Esophagus (tissue), 2 donors: ENCODE measurements at regions not wholly inside any gene's neighbourhood (a gene's known extent, or its start where the extent isn't known, plus 50 kb on each side); places are given as distances from the start of the nearest gene placed in this dataset.

Experiments
- H3K27ac ChIP-seq, 2 donors: one replicate each; pipeline ENCODE4 v1.5.1; 2013; ENCODE audit warnings: low read depth in 2 of 2, mild to moderate bottlenecking in 2 of 2, inconsistent platforms in 1 of 2, low read length in 1 of 2, moderate library complexity in 1 of 2
- H3K27me3 ChIP-seq, 2 donors: one replicate each; pipeline ENCODE4 v1.6.1; 2013; ENCODE audit warnings: low read length in 2 of 2, control low read depth in 1 of 2, mild to moderate bottlenecking in 1 of 2; ENCODE audit not compliant: insufficient read depth in 2 of 2, control insufficient read depth in 1 of 2
- H3K36me3 ChIP-seq, 2 donors: one replicate each; pipeline ENCODE4 v1.6.1; 2013; ENCODE audit warnings: low read length in 1 of 2; ENCODE audit not compliant: control insufficient read depth in 2 of 2, insufficient read depth in 2 of 2
- H3K4me1 ChIP-seq, 2 donors: one replicate each; pipeline ENCODE4 v1.6.1; 2013; ENCODE audit warnings: low read length in 1 of 2; ENCODE audit not compliant: control insufficient read depth in 2 of 2, insufficient read depth in 2 of 2
- H3K4me3 ChIP-seq, 2 donors: one replicate each; pipeline ENCODE4 v1.5.1; 2013; ENCODE audit warnings: low read length in 2 of 2, mild to moderate bottlenecking in 2 of 2, low read depth in 1 of 2, moderate library complexity in 1 of 2
- H3K9me3 ChIP-seq, 2 donors: one replicate each; pipeline ENCODE4 v1.6.1; 2013; ENCODE audit warnings: mild to moderate bottlenecking in 2 of 2, low read depth in 1 of 2, low read length in 1 of 2, moderate library complexity in 1 of 2; ENCODE audit not compliant: control insufficient read depth in 2 of 2, insufficient read depth in 1 of 2
- WGBS, 2 donors: extraction: QIAGEN DNeasy Blood & Tissue Kit; methylation state at CpG; one replicate each; pipeline ENCODE4 v1.1.7; 2013; 5-methylcytosine and 5-hydroxymethylcytosine counted together
- donor health status: healthy with polysubstance abuse.
- donor health status: Bipolar disorder and iron deficiency.

DNA sequence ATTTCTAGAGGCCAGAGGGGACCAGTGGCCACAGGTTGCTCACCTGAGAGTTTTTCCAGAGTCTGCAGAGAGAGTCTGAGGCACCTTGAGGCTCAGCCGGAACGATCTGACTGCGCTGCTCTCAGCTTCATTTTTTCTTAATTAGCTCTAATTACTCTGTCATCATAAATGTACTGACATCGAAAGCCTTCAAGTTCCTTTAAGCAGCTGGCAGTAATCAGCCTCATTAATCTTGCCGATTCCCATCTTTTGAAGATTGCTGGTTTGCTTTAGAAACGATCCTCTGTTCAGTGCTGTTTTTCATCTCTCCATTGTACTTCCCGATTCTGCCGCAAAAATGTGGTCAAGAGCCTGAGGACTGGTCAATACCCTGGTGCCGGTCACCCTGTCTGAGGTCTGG, 454.7 kb downstream of the TYW1 start:
- 71 to 72% methylated on average over 9 of the region's 9 CpGs for WGBS, 2 donors
- no peaks in the 10 kb centered on the region for H3K36me3 ChIP-seq
- H3K9me3 ChIP-seq, result peaks cover 0 to 2% of the 10 kb centered on the region in 2 donors
- no peaks in the 10 kb centered on the region for H3K4me1 ChIP-seq
- H3K4me3 ChIP-seq, result no peak overlapping the region
- no peaks in the 10 kb centered on the region for H3K27me3 ChIP-seq
- H3K27ac ChIP-seq, result no peak overlapping the region

DNA sequence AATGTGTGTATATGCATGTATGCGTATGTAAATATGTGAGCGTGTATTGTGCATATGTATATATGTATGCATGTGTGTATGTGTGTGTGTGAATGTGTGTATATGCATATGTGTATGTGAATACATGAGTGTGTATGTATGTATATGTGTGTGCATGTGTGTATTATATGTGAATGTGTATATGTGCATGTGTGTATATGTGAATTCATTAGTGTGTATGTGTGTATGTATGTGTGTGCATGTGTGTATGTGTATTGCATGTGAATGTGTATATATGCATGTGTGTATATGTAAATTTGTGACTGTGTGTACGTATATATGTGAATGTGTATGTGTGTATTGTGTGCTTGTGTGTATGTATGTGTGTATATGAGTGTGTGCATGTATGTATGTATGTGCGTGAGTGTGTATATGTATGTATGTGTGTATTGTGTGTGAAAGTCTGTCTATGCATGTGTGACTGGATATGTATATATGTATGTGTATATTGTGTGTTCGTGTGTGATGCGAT, 455.9 kb downstream of the TYW1 start:
- Histone ChIP-seq H3K4me3 (no peak overlapping the region), H3K27me3 (no peaks in the 10 kb centered on the region), H3K36me3 (no peaks in the 10 kb centered on the region), H3K27ac (no peak overlapping the region), H3K9me3 (peaks cover 0 to 2% of the 10 kb centered on the region in 2 donors), H3K4me1 (no peaks in the 10 kb centered on the region)
- 97 to 98% methylated on average over 6 of the region's 6 CpGs for WGBS, 2 donors

DNA sequence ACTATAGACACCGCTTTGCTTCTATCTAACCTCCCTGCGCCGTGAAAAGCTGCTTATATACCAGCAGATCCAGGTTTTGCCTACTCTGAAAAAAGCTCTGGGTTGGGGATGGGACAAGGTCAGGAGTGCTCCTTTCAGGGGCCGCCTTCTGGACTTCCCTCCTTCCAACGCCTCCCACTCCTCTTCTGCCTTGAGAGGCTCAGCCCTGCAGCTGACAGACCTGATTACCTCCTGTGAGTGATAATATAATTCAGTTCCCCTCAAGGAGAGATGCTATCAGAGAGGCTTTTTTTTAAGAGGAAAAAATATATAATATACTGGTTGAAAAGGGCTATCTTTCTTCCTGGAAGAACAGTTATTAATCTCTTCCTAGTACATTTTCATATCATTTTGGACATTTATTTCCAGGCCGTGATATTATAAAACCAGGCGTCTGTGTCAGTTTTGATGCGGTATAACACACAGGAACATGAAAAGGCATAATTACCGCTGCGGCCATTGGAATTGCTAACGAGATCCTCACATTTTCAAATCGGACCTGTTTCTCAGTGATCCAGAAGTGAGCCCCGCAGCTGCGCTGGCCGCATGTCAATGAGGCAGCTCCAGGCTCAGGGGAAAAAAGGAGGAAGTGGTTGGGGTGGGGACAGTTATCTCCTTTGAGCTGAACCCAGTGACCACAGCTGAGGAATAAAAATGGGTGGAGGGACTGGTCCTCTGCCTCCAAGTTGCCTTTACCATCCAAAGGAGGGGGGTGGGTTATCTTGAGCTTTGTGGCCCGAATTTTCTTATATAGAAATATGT, 457.1 kb downstream of the TYW1 start:
- peaks cover 0 to 2% of the 10 kb centered on the region in 2 donors for H3K9me3 ChIP-seq
- no peak overlapping the region for H3K4me3 ChIP-seq
- 68 to 73% methylated on average over 16 of the region's 16 CpGs for WGBS, 2 donors
- H3K4me1 ChIP-seq, result no peaks in the 10 kb centered on the region
- no peaks in the 10 kb centered on the region for H3K36me3 ChIP-seq
- H3K27me3 ChIP-seq, result no peaks in the 10 kb centered on the region
- H3K27ac ChIP-seq, result no peak overlapping the region

DNA sequence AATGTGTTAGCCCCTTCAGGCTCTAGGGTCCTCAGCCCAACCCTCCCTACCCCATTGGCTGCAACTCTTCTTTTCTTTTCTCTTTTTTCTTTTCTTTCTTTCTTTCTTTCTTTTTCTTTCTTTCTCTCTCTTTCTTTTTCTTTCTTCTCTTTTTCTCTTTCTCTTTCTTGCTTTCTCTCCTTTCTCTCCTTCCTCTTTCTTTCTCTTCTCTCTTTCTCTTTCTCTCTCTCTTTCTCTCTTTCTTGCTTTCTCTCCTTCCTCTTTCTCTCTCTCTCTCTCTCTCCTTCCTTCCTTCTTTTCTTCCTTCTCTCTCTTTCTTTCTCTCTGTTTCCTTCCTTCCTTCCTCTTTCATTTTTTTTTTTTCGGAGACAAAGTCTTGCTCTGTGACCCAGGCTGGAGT, 458.9 kb downstream of the TYW1 start:
- 87 to 89% methylated on average over 1 of the region's 1 CpG for WGBS, 2 donors
- H3K9me3 ChIP-seq, result no peaks in the 10 kb centered on the region
- H3K36me3 ChIP-seq, result no peaks in the 10 kb centered on the region
- H3K27me3 ChIP-seq, result no peaks in the 10 kb centered on the region
- no peak overlapping the region for H3K27ac ChIP-seq
- H3K4me1 ChIP-seq, result no peaks in the 10 kb centered on the region
- H3K4me3 ChIP-seq, result no peak overlapping the region

DNA sequence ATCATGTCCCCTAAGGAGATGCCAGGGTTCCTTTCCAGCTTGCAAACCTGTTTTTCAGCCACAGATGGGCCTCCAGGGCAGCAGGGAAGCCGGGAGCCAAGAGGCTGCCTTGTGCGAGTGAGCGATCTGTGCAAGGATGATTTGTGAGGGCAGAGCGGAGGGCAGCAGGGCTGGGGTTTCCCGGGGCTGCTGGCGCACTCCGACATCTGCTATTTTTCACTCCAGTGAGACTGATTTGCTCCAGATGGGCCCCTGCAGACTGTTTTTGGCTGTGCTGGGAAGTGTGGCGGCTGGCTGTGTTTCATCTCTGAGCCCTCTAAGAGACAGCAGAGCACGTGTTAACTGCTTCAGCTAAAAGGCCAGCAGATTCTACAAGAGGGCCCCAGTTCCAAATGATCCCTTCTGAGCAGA, 466.2 kb downstream of the TYW1 start:
- Histone ChIP-seq H3K36me3 (no peaks in the 10 kb centered on the region), H3K27ac (no peak overlapping the region), H3K4me1 (peaks cover 0 to 5% of the 10 kb centered on the region in 2 donors), H3K9me3 (peaks cover 0 to 3% of the 10 kb centered on the region in 2 donors), H3K4me3 (no peak overlapping the region), H3K27me3 (no peaks in the 10 kb centered on the region)
- 16 to 19% methylated on average over 9 of the region's 9 CpGs for WGBS, 2 donors

DNA sequence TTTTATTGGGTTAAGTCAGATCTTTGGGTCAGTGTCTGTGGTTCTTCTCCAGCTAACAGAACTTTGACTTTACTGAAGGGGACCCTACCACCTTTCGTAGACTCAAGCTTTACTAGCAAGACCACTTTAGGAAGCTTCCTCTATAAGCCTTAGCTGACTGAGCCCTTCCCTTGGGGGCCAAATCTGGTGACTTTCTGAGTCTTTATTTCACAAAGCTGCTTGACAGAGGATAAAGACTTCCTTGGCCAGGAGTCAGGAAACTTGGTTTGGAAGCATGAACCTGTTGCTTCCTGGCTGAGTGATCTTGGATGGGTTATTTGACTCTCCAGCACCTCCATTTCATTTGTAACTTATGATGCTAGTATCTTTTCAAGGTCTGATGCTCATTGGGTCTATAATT, 466.7 kb downstream of the TYW1 start:
- H3K4me3 ChIP-seq, result no peak overlapping the region
- 50 to 74% methylated on average over 1 of the region's 1 CpG for WGBS, 2 donors
- no peaks in the 10 kb centered on the region for H3K36me3 ChIP-seq
- no peaks in the 10 kb centered on the region for H3K27me3 ChIP-seq
- H3K9me3 ChIP-seq, result peaks cover 0 to 3% of the 10 kb centered on the region in 2 donors
- peaks cover 0 to 5% of the 10 kb centered on the region in 2 donors for H3K4me1 ChIP-seq
- no peak overlapping the region for H3K27ac ChIP-seq

DNA sequence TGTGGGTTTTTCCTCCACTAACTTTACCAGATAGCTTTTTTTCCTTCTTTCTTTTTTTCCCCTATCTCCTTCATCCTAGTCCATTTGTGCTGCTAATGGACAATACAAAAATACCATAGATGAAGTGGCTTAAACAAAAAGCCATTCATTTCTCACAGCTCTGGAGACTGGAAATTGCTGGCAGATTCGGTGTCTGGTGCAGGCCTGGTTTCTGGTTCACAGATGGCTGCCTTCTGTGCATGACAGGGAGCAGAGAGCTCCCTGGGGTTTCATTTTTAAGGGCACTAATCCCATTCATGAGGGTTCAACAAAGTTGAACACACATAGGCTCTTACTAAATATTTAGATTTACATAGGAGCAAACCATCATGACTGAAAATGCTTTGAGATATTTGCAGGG, 467.4 kb downstream of the TYW1 start:
- H3K27ac ChIP-seq, result no peak overlapping the region
- H3K9me3 ChIP-seq, result peaks cover 0 to 3% of the 10 kb centered on the region in 2 donors
- H3K4me3 ChIP-seq, result no peak overlapping the region
- H3K4me1 ChIP-seq, result peaks cover 0 to 5% of the 10 kb centered on the region in 2 donors
- 64 to 66% methylated on average over 1 of the region's 1 CpG for WGBS, 2 donors
- no peaks in the 10 kb centered on the region for H3K27me3 ChIP-seq
- no peaks in the 10 kb centered on the region for H3K36me3 ChIP-seq

DNA sequence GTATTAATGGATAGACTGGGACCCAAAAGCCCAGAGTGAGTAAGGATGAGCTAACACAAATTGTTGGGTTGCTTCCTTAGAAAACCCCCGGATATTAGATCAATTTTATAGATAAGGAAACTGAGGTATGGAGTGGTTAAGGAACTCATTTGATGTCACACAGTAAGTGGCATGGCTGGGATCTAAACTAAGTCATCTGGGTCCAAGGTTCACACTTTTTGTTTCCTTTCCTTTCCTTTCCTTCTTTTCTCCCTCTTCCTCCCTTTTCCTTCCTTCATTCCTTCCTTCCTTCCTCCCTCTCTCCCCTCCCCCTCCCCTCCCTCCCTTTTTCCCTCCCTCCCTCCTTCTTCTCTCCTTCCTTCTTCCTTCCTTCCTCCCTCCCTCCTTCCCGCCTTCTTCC, 469.5 kb downstream of the TYW1 start:
- H3K9me3 ChIP-seq, result peaks cover 0 to 3% of the 10 kb centered on the region in 2 donors
- no peak overlapping the region for H3K4me3 ChIP-seq
- H3K27ac ChIP-seq, result no peak overlapping the region
- H3K36me3 ChIP-seq, result no peaks in the 10 kb centered on the region
- 88 to 90% methylated on average over 2 of the region's 2 CpGs for WGBS, 2 donors
- no peaks in the 10 kb centered on the region for H3K27me3 ChIP-seq
- peaks cover 0 to 5% of the 10 kb centered on the region in 2 donors for H3K4me1 ChIP-seq

DNA sequence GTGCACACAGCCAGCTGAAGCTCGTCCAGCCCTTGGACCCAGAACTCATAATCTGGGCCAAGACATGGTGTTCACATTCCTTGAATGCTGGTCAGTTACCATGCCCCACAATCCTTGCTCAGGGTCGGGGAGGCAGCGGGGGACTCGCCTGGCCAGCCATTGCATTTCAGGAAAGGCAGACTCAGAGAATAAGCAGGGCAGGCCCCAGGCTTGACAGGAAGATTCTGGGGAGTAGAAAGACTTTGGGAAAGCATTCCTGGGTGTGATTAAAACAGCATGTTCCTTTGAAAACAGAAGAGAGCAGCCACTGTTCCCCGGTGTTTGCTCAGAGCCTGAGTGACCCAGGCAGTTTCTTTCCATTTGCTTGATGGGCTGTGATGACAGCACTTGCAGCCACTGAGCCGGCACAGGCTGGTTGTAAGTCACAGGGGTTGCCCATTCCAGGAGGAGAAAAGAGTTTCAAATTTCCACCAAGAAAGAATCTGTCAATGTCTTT, 473.7 kb downstream of the TYW1 start:
- H3K27ac ChIP-seq, result no peak overlapping the region
- no peaks in the 10 kb centered on the region for H3K36me3 ChIP-seq
- peaks cover 0 to 5% of the 10 kb centered on the region in 2 donors for H3K9me3 ChIP-seq
- no peaks in the 10 kb centered on the region for H3K27me3 ChIP-seq
- no peaks in the 10 kb centered on the region for H3K4me1 ChIP-seq
- no peak overlapping the region for H3K4me3 ChIP-seq
- WGBS, 2 donors, result 35 to 43% methylated on average over 6 of the region's 6 CpGs

DNA sequence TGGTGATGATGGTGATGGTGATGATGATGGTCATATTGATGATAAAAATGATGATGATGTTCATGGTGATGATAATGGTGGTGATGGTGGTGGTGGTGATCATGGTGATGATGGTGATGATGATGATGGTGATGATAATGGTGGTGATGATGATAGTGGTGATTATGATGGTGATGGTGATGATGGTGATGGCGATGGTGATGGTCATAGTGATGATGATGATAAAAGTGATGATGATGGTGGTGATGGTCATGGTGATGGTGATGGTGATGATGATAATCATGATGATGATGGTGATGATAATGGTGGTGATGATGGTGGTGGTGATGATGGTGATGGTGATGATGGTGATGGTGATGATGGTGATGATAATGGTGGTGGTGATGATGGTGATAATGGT, 478.7 kb downstream of the TYW1 start:
- Histone ChIP-seq H3K4me3 (no peak overlapping the region), H3K27ac (no peak overlapping the region), H3K36me3 (no peaks in the 10 kb centered on the region), H3K9me3 (peaks cover 0 to 7% of the 10 kb centered on the region in 2 donors), H3K4me1 (no peaks in the 10 kb centered on the region), H3K27me3 (no peaks in the 10 kb centered on the region)
- 92 to 96% methylated on average over 1 of the region's 1 CpG for WGBS, 2 donors
